Caco-2 (cell line): ENCODE measurements at regions not wholly inside any gene's neighbourhood (a gene's known extent, or its start where the extent isn't known, plus 50 kb on each side); places are given as distances from the start of the nearest gene placed in this dataset.

Source experiments
- BruUV-seq: library from RNA; stranded (reverse); fragments of 400-500 nt; replicated peaks from 2 replicates; lab custom pipeline; 2021; lab: Mats Ljungman, UMichigan
- CTCF ChIA-PET: fragments of 300-600 bp; sonication (Branson Sonifier 250); formaldehyde crosslinking; loops from one replicate; lab custom pipeline; 2022; ENCODE audit warnings: antibody characterized with exemption; lab: Charles Lee
- POLR2A ChIA-PET: fragments of 300-600 bp; sonication (Branson Sonifier 250); formaldehyde crosslinking; loops from one replicate; lab custom pipeline; 2022; ENCODE audit warnings: antibody characterized with exemption; lab: Charles Lee
- DNase-seq, 2 experiments: peaks; one replicate each; pipeline versions ENCODE4 v3.0.0 to v3.0.0-alpha.2; 2020 to 2022
- H3K27me3 ChIP-seq: replicated peaks from 2 replicates; pipeline ENCODE4 v1.6.0; 2011; ENCODE audit warnings: low read length; ENCODE audit not compliant: control insufficient read depth, insufficient read depth
- H3K36me3 ChIP-seq: 2 replicates; pipeline ENCODE4 v1.5.1; 2011; ENCODE audit warnings: low read length; ENCODE audit not compliant: control insufficient read depth, insufficient read depth
- H3K4me1 ChIP-seq: fragments of 250-450 bp; sonication (Bioruptor Pico); 2 replicates; pipeline ENCODE4 v1.5.1; 2020; ENCODE audit warnings: mild to moderate bottlenecking
- H3K4me3 ChIP-seq: 2 replicates; pipeline ENCODE4 v1.5.1; 2011; ENCODE audit warnings: low read depth, mild to moderate bottlenecking, control low read depth, low read length
- H3K9me3 ChIP-seq: fragments of 250-450 bp; sonication (Bioruptor Pico); 2 replicates; pipeline ENCODE4 v1.5.1; 2020; ENCODE audit warnings: mild to moderate bottlenecking, moderate library complexity
- H3K27ac Mint-ChIP-seq: one replicate; pipeline ENCODE4 v1.8.0; 2022; ENCODE audit warnings: mixed read lengths; ENCODE audit not compliant: unreplicated experiment
- H3K27me3 Mint-ChIP-seq: one replicate; pipeline ENCODE4 v1.8.0; 2022; ENCODE audit warnings: mixed read lengths; ENCODE audit not compliant: insufficient read depth, unreplicated experiment
- H3K36me3 Mint-ChIP-seq: one replicate; pipeline ENCODE4 v1.8.0; 2022; ENCODE audit warnings: mild to moderate bottlenecking, mixed read lengths; ENCODE audit not compliant: insufficient read depth, unreplicated experiment
- H3K4me1 Mint-ChIP-seq: one replicate; pipeline ENCODE4 v1.8.0; 2022; ENCODE audit warnings: low read depth, mixed read lengths; ENCODE audit not compliant: unreplicated experiment
- H3K4me3 Mint-ChIP-seq: one replicate; pipeline ENCODE4 v1.8.0; 2022; ENCODE audit warnings: mild to moderate bottlenecking, moderate library complexity, mixed read lengths; ENCODE audit not compliant: unreplicated experiment
- H3K9me3 Mint-ChIP-seq: one replicate; pipeline ENCODE4 v1.8.0; 2022; ENCODE audit warnings: mixed read lengths; ENCODE audit not compliant: unreplicated experiment
- intact Hi-C: fragments of 100-400 bp; cut with micrococcal nuclease; formaldehyde crosslinking; loops from one replicate; pipeline ENCODE4 v1.10.0; 2022; ENCODE audit not compliant: unreplicated experiment
- TF ChIP-seq, protein P1 (sequence below), 2 experiments: fragments of 200-600 bp in 1 of 2; IDR thresholded peaks; 1 replicate in 1 of 2; 2 replicates in 1 of 2; pipeline versions ENCODE4 v1.5.1 to v1.8.0; 2011 to 2022; ENCODE audit warnings: antibody characterized with exemption in 1 of 2, control low read depth in 1 of 2, inconsistent platforms in 1 of 2, low read depth in 1 of 2, low read length in 1 of 2, mild to moderate bottlenecking in 1 of 2, moderate library complexity in 1 of 2; ENCODE audit not compliant: insufficient read depth in 1 of 2, severe bottlenecking in 1 of 2, unreplicated experiment in 1 of 2

- no peak for DNase-seq
- Mint-ChIP-seq H3K4me1 (no peaks in the 10 kb centered on the region), H3K27me3 (peaks cover 11% of the 10 kb centered on the region), H3K9me3 (peaks cover 9% of the 10 kb centered on the region), H3K4me3 (no peak overlapping the region), H3K36me3 (no peaks in the 10 kb centered on the region), H3K27ac (no peak overlapping the region)
- H3K4me1 ChIP-seq: no peaks in the 10 kb centered on the region
- H3K27me3 ChIP-seq: no peaks in the 10 kb centered on the region
- H3K4me3 ChIP-seq: no peak overlapping the region
- CTCF ChIA-PET: no interaction called here
- TF ChIP-seq, protein P1, sequence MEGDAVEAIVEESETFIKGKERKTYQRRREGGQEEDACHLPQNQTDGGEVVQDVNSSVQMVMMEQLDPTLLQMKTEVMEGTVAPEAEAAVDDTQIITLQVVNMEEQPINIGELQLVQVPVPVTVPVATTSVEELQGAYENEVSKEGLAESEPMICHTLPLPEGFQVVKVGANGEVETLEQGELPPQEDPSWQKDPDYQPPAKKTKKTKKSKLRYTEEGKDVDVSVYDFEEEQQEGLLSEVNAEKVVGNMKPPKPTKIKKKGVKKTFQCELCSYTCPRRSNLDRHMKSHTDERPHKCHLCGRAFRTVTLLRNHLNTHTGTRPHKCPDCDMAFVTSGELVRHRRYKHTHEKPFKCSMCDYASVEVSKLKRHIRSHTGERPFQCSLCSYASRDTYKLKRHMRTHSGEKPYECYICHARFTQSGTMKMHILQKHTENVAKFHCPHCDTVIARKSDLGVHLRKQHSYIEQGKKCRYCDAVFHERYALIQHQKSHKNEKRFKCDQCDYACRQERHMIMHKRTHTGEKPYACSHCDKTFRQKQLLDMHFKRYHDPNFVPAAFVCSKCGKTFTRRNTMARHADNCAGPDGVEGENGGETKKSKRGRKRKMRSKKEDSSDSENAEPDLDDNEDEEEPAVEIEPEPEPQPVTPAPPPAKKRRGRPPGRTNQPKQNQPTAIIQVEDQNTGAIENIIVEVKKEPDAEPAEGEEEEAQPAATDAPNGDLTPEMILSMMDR (IDR thresholded peaks at IDR 0.05; ENCODE audit: insufficient read depth in 1 of 2, low read depth in 1 of 2, low read length in 1 of 2, severe bottlenecking in 1 of 2, unreplicated experiment in 1 of 2): no peak
- BruUV-seq: no TSS peak
- H3K36me3 ChIP-seq: no peaks in the 10 kb centered on the region
- POLR2A ChIA-PET: no interaction called here
- intact Hi-C loops: no loop called here
- no peaks in the 10 kb centered on the region for H3K9me3 ChIP-seq
These were observed 254.0 kb upstream of the IRX1 start for GRCh38 chr5:3341446-3342240.

GRCh38 chr5:3340471-3340870 lies 255.2 kb upstream of the IRX1 start:
- TF ChIP-seq, protein P1 (IDR thresholded peaks at IDR 0.05; ENCODE audit: insufficient read depth in 1 of 2, low read depth in 1 of 2, low read length in 1 of 2, severe bottlenecking in 1 of 2, unreplicated experiment in 1 of 2): no peak
- CTCF ChIA-PET: no interaction called here
- H3K27me3 ChIP-seq: no peaks in the 10 kb centered on the region
- POLR2A ChIA-PET: no interaction called here
- DNase-seq: no peak
- no peak overlapping the region for H3K27ac Mint-ChIP-seq
- H3K9me3 Mint-ChIP-seq: peaks cover 10% of the 10 kb centered on the region
- no peak overlapping the region for H3K4me3 ChIP-seq
- no peaks in the 10 kb centered on the region for H3K9me3 ChIP-seq
- no peak overlapping the region for H3K4me3 Mint-ChIP-seq
- H3K36me3 ChIP-seq: no peaks in the 10 kb centered on the region
- no TSS peak for BruUV-seq
- no peaks in the 10 kb centered on the region for H3K4me1 Mint-ChIP-seq
- peaks cover 11% of the 10 kb centered on the region for H3K27me3 Mint-ChIP-seq
- H3K36me3 Mint-ChIP-seq: no peaks in the 10 kb centered on the region
- no peaks in the 10 kb centered on the region for H3K4me1 ChIP-seq
- intact Hi-C loops: no loop called here

DNA sequence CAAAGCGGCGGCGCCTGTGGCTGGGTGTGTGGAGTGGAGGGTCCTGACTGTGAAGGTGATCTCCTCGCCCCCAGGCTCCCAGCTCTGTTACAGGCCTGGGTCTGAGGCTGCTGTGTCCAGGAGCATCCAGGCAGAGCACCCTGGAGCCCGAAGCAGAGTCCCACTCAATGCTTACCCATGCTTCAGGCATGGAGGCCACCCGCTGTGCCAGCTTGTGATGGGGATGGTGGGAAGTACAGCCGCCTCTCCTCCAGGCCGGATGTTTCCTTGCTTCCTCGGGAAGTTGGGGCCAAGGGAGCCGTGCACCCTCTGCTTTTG lies 255.9 kb upstream of the IRX1 start:
- no peaks in the 10 kb centered on the region for H3K36me3 Mint-ChIP-seq
- H3K36me3 ChIP-seq: no peaks in the 10 kb centered on the region
- H3K4me3 Mint-ChIP-seq: no peak overlapping the region
- H3K9me3 ChIP-seq: no peaks in the 10 kb centered on the region
- TF ChIP-seq, protein P1 (IDR thresholded peaks at IDR 0.05; ENCODE audit: insufficient read depth in 1 of 2, low read depth in 1 of 2, low read length in 1 of 2, severe bottlenecking in 1 of 2, unreplicated experiment in 1 of 2): no peak
- H3K27me3 ChIP-seq: no peaks in the 10 kb centered on the region
- DNase-seq: no peak
- intact Hi-C loops: no loop called here
- H3K27me3 Mint-ChIP-seq: peaks cover 11% of the 10 kb centered on the region
- H3K9me3 Mint-ChIP-seq: peaks cover 17% of the 10 kb centered on the region
- H3K4me1 Mint-ChIP-seq: no peaks in the 10 kb centered on the region
- H3K27ac Mint-ChIP-seq: no peak overlapping the region
- H3K4me1 ChIP-seq: no peaks in the 10 kb centered on the region
- POLR2A ChIA-PET: no interaction called here
- H3K4me3 ChIP-seq: no peak overlapping the region
- BruUV-seq: no TSS peak
- CTCF ChIA-PET: no interaction called here
